ENCODE measurements at regions not wholly inside any gene's neighbourhood (a gene's known extent, or its start where the extent isn't known, plus 50 kb on each side); places are given as distances from the start of the nearest gene placed in this dataset.

- Histone ChIP-seq H3K4me3 (no peak overlapping the region), H3K27ac (no peak overlapping the region), H3K27me3 (no peaks in the 10 kb centered on the region), H3K9me3 (no peaks in the 10 kb centered on the region), H3K36me3 (no peaks in the 10 kb centered on the region), H3K4me1 (no peaks in the 10 kb centered on the region)
- in situ Hi-C loops (cut with MboI; ENCODE audit: low sequenced_read_pairs in 4 of 4) (no loop called here), intact Hi-C loops (cut with DNase I; ENCODE audit: low total_unique reads) (no loop called here)
- DNase-seq (no peak), ATAC-seq (no peak)
- no peak for TF ChIP-seq POLR2A (IDR thresholded peaks at IDR 0.05)
- TF ChIP-seq CTCF (IDR thresholded peaks at IDR 0.05 in 4 of 5, conservative IDR thresholded peaks at IDR 0.05 in 1 of 5): no peak
These were observed 460.0 kb downstream of the KCNH5 start for GRCh38 chr14:62585247-62585646.

GRCh38 chr14:62592877-62593276, 452.4 kb downstream of the KCNH5 start:
- TF ChIP-seq POLR2A (IDR thresholded peaks at IDR 0.05) (no peak), CTCF (IDR thresholded peaks at IDR 0.05 in 4 of 5, conservative IDR thresholded peaks at IDR 0.05 in 1 of 5) (no peak)
- ATAC-seq: no peak
- Histone ChIP-seq H3K9me3 (no peaks in the 10 kb centered on the region), H3K27me3 (no peaks in the 10 kb centered on the region), H3K4me1 (no peaks in the 10 kb centered on the region), H3K4me3 (no peak overlapping the region), H3K36me3 (no peaks in the 10 kb centered on the region), H3K27ac (no peak overlapping the region)
- intact Hi-C loops (cut with DNase I; ENCODE audit: low total_unique reads) (no loop called here), in situ Hi-C loops (cut with MboI; ENCODE audit: low sequenced_read_pairs in 4 of 4) (no loop called here)
- no peak for DNase-seq

- Histone ChIP-seq H3K4me3 (no peak overlapping the region), H3K4me1 (no peaks in the 10 kb centered on the region), H3K27me3 (no peaks in the 10 kb centered on the region), H3K36me3 (no peaks in the 10 kb centered on the region), H3K9me3 (no peaks in the 10 kb centered on the region), H3K27ac (no peak overlapping the region)
- in situ Hi-C loops (cut with MboI; ENCODE audit: low sequenced_read_pairs in 4 of 4) (no loop called here), intact Hi-C loops (cut with DNase I; ENCODE audit: low total_unique reads) (no loop called here)
- TF ChIP-seq CTCF (IDR thresholded peaks at IDR 0.05 in 4 of 5, conservative IDR thresholded peaks at IDR 0.05 in 1 of 5) (no peak), POLR2A (IDR thresholded peaks at IDR 0.05) (no peak)
- DNase-seq (no peak), ATAC-seq (no peak)
These were observed 448.1 kb downstream of the KCNH5 start for GRCh38 chr14:62597143-62597542.

- no peak for ATAC-seq
- TF ChIP-seq CTCF (IDR thresholded peaks at IDR 0.05 in 4 of 5, conservative IDR thresholded peaks at IDR 0.05 in 1 of 5) (no peak), POLR2A (IDR thresholded peaks at IDR 0.05) (no peak)
- Histone ChIP-seq H3K27ac (no peak overlapping the region), H3K27me3 (no peaks in the 10 kb centered on the region), H3K36me3 (no peaks in the 10 kb centered on the region), H3K9me3 (no peaks in the 10 kb centered on the region), H3K4me3 (no peak overlapping the region), H3K4me1 (no peaks in the 10 kb centered on the region)
- DNase-seq: no peak
- in situ Hi-C loops (cut with MboI; ENCODE audit: low sequenced_read_pairs in 4 of 4): no loop called here
- intact Hi-C loops (cut with DNase I; ENCODE audit: low total_unique reads): no loop called here
These were observed 445.5 kb downstream of the KCNH5 start for GRCh38 chr14:62599616-62600385.

GRCh38 chr14:62602712-62603111, 442.5 kb downstream of the KCNH5 start:
- no peak overlapping the region for H3K27ac ChIP-seq
- no peaks in the 10 kb centered on the region for H3K27me3 ChIP-seq
- no peak overlapping the region for H3K4me3 ChIP-seq
- ATAC-seq (no peak), DNase-seq (no peak)
- H3K9me3 ChIP-seq: no peaks in the 10 kb centered on the region
- no peaks in the 10 kb centered on the region for H3K4me1 ChIP-seq
- in situ Hi-C loops (cut with MboI; ENCODE audit: low sequenced_read_pairs in 4 of 4): no loop called here
- no peaks in the 10 kb centered on the region for H3K36me3 ChIP-seq
- intact Hi-C loops (cut with DNase I; ENCODE audit: low total_unique reads): no loop called here
- TF ChIP-seq CTCF (IDR thresholded peaks at IDR 0.05 in 4 of 5, conservative IDR thresholded peaks at IDR 0.05 in 1 of 5) (no peak), POLR2A (IDR thresholded peaks at IDR 0.05) (no peak)
